ENCODE measurements at regions not wholly inside any gene's neighbourhood (a gene's known extent, or its start where the extent isn't known, plus 50 kb on each side); places are given as distances from the start of the nearest gene placed in this dataset.
"Not testable (repeated sequence)": the region's sequence is repeated elsewhere in the genome, so short reads cannot be mapped to it uniquely, and the experiment has no call there.

- DNase-seq (ENCODE audit: insufficient read length) (no peak), FAIRE-seq (no peak)
- no peak for TF ChIP-seq TAF1 (IDR thresholded peaks at IDR 0.05; ENCODE audit: borderline replicate concordance, low read depth, low read length)
- TF ChIP-seq POLR2A (IDR thresholded peaks at IDR 0.05; ENCODE audit: low read depth, low read length): no peak
- TF ChIP-seq POLR2AphosphoS5 (IDR thresholded peaks at IDR 0.05; ENCODE audit: low read depth, low read length): no peak
Observed at GRCh38 chr14:58746261-58746660, 108.5 kb downstream of the DACT1 start.

DNA sequence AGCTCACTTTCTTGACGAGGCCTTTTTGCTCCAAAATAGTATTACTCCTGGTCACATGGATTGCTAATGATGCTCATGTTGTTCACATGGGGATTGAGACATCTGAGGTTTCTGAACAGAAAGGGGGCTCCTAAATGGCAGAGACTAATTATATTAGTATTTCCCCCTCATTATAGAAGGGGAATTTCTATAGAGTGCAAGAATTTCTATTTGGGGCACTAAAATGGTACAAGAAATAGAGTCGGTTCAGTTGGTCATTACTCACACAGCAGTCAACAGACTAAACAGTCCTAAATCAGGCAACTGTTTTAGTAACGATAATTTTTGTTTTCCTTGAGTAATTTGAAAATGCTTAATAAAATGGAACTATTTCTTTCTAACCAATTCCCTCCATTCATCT is 108.9 kb downstream of the DACT1 start:
- FAIRE-seq (no peak), DNase-seq (ENCODE audit: insufficient read length) (no peak)
- TF ChIP-seq POLR2AphosphoS5 (IDR thresholded peaks at IDR 0.05; ENCODE audit: low read depth, low read length): no peak
- TF ChIP-seq TAF1 (IDR thresholded peaks at IDR 0.05; ENCODE audit: borderline replicate concordance, low read depth, low read length): no peak
- TF ChIP-seq POLR2A (IDR thresholded peaks at IDR 0.05; ENCODE audit: low read depth, low read length): no peak

DNA sequence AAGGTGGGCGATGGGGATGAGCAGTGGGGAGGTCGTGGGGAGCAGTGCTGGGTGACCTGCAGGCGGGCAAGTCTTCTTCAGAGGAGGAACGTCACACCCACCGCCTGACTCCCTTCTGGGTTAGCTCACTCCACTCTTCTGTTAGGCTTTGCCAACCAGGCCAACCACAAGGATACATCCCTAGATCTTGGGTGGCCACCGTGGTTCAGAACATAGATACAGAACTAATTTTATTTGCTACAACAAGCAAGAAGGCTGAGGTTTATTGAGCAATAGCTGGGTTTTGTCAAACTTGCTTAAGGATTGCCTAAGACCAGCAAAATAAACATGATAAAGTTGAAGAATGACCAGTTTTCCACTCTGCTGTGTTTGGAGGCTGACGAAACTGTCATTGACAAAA is 109.4 kb downstream of the DACT1 start:
- DNase-seq (ENCODE audit: insufficient read length) (no peak), FAIRE-seq (no peak)
- TF ChIP-seq POLR2A (IDR thresholded peaks at IDR 0.05; ENCODE audit: low read depth, low read length) (no peak), POLR2AphosphoS5 (IDR thresholded peaks at IDR 0.05; ENCODE audit: low read depth, low read length) (no peak), TAF1 (IDR thresholded peaks at IDR 0.05; ENCODE audit: borderline replicate concordance, low read depth, low read length) (no peak)

DNA sequence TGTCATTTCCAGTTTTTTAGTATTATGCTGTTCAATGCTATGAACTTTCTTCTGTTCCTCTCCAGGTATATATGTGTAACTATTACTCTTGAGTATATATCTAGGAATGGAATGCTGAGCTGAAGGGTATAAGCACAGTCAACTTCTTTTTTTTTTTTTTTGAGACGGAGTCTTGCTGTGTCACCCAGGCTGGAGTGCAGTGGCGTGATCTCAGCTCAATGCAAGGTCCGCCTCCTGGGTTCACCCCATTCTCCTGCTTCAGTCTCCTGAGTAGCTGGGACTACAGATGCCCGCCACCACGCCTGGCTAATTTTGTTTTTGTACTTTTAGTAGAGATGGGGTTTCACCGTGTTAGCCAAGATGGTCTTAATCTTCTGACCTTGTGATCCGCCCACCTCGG is 110.5 kb downstream of the DACT1 start:
- DNase-seq (ENCODE audit: insufficient read length); FAIRE-seq: not testable (repeated sequence)

- peak; percentile 60 for FAIRE-seq
- no peak for DNase-seq (ENCODE audit: insufficient read length)
Observed at GRCh38 chr14:58749066-58749669, 111.4 kb downstream of the DACT1 start.

GRCh38 chr14:58750321-58751269 is 112.8 kb downstream of the DACT1 start:
- TF ChIP-seq POLR2AphosphoS5 (IDR thresholded peaks at IDR 0.05; ENCODE audit: low read depth, low read length): no peak
- no peak for TF ChIP-seq POLR2A (IDR thresholded peaks at IDR 0.05; ENCODE audit: low read depth, low read length)
- no peak for TF ChIP-seq TAF1 (IDR thresholded peaks at IDR 0.05; ENCODE audit: borderline replicate concordance, low read depth, low read length)
- DNase-seq (ENCODE audit: insufficient read length) (no peak), FAIRE-seq (no peak)

More at GRCh38 chr14:58749066-58749669, 111.4 kb downstream of the DACT1 start:
- TF ChIP-seq POLR2AphosphoS5 (IDR thresholded peaks at IDR 0.05; ENCODE audit: low read depth, low read length) (no peak), TAF1 (IDR thresholded peaks at IDR 0.05; ENCODE audit: borderline replicate concordance, low read depth, low read length) (no peak), POLR2A (IDR thresholded peaks at IDR 0.05; ENCODE audit: low read depth, low read length) (no peak)

DNA sequence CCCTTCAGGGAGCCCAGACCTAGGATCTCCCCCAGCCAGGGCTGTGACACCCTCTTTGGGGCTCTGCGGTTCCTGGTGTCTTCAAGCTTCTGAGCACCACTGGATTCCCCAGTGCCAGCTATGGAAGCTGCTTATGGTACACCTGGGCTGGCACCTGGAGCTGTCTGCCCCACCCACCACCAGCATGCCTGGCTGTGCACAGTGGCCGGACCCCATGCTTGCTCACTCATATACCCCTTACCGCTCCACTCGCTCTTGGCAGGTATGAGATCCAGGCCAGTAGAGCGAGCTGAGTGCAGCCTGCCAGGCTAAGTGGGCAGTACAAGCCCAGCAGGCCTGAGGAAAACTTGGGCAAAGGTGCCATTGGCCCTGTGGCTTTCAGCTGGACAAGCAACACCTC is 114.0 kb downstream of the DACT1 start:
- no peak for DNase-seq (ENCODE audit: insufficient read length)
- TF ChIP-seq TAF1 (IDR thresholded peaks at IDR 0.05; ENCODE audit: borderline replicate concordance, low read depth, low read length) (no peak), POLR2A (IDR thresholded peaks at IDR 0.05; ENCODE audit: low read depth, low read length) (no peak), POLR2AphosphoS5 (IDR thresholded peaks at IDR 0.05; ENCODE audit: low read depth, low read length) (no peak)
- FAIRE-seq: no peak

GRCh38 chr14:58752289-58752688 is 114.5 kb downstream of the DACT1 start:
- FAIRE-seq: no peak
- no peak for TF ChIP-seq POLR2A (IDR thresholded peaks at IDR 0.05; ENCODE audit: low read depth, low read length)
- no peak for TF ChIP-seq POLR2AphosphoS5 (IDR thresholded peaks at IDR 0.05; ENCODE audit: low read depth, low read length)
- no peak for DNase-seq (ENCODE audit: insufficient read length)

- no peak for TF ChIP-seq POLR2AphosphoS5 (IDR thresholded peaks at IDR 0.05; ENCODE audit: low read depth, low read length)
- no peak for TF ChIP-seq TAF1 (IDR thresholded peaks at IDR 0.05; ENCODE audit: borderline replicate concordance, low read depth, low read length)
- TF ChIP-seq POLR2A (IDR thresholded peaks at IDR 0.05; ENCODE audit: low read depth, low read length): no peak
- FAIRE-seq: no peak
- no peak for DNase-seq (ENCODE audit: insufficient read length)
Observed at GRCh38 chr14:58752771-58753201, 115.0 kb downstream of the DACT1 start.

DNA sequence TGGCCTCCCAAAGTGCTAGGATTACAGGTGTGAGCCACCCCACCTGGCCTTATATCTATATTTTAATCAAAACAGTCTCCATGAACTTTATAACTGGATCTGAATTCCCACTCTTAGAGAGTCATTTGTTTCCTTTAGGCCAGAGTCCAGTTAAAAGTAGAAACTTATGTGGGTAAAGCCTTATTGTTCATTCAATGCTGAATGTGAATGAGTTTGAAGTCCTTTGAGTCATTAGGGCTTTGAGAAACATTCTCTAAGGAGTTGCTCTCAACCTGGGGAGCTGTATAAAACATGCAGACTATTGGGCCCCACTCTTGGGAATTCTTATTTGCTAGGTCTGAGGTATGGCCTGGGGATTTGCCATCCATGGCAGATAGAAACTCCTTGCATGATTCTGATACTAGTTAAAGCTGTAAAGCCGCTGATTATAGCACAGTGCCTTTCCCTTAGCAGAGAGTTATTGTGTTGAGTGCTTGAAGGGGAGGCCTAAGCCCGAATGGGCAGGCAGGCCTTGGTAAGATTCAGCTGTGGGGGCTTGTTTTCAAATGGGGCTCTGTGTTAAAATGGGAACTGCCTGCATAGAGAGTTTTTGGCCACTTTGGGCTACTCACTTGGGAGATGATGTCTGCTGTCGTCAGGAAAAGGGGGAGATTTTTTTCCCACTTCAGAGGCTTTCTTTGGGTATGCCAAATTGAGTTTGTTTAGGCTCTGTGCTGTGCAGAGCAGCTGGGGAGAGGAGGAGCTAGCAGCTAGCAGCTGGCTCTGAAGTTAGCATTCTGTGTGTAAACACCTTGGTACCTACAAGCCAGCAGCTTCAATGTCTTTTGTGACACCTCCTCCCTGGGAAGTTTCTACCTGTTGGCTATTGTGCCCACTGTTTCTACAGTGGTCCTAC is 117.5 kb downstream of the DACT1 start:
- FAIRE-seq (no peak), DNase-seq (ENCODE audit: insufficient read length) (no peak)
- TF ChIP-seq POLR2A (IDR thresholded peaks at IDR 0.05; ENCODE audit: low read depth, low read length) (no peak), POLR2AphosphoS5 (IDR thresholded peaks at IDR 0.05; ENCODE audit: low read depth, low read length) (no peak), TAF1 (IDR thresholded peaks at IDR 0.05; ENCODE audit: borderline replicate concordance, low read depth, low read length) (no peak)

DNA sequence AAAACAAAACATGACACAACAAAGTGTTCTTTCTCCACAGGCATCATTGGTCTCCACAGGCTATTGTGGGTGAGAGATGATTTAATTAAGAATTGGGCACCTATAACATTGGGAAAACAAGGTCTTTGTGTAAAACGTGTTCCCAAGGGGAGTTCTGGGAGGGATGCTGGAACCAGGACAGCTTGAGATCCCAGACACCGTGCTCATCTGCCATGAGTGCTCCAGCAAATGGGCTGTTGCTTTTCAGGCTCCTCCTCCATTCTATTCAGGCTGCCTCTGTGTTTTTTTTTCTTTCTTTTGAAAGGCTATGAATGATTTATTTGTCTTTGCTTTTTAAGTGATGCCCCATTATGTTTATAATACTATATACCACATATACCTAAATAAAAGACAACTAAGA is 122.4 kb downstream of the DACT1 start:
- TF ChIP-seq POLR2A (IDR thresholded peaks at IDR 0.05; ENCODE audit: low read depth, low read length) (no peak), POLR2AphosphoS5 (IDR thresholded peaks at IDR 0.05; ENCODE audit: low read depth, low read length) (no peak), TAF1 (IDR thresholded peaks at IDR 0.05; ENCODE audit: borderline replicate concordance, low read depth, low read length) (no peak)
- no peak for FAIRE-seq
- no peak for DNase-seq (ENCODE audit: insufficient read length)
